ENCODE measurements at regions not wholly inside any gene's neighbourhood (a gene's known extent, or its start where the extent isn't known, plus 50 kb on each side); places are given as distances from the start of the nearest gene placed in this dataset.

DNA sequence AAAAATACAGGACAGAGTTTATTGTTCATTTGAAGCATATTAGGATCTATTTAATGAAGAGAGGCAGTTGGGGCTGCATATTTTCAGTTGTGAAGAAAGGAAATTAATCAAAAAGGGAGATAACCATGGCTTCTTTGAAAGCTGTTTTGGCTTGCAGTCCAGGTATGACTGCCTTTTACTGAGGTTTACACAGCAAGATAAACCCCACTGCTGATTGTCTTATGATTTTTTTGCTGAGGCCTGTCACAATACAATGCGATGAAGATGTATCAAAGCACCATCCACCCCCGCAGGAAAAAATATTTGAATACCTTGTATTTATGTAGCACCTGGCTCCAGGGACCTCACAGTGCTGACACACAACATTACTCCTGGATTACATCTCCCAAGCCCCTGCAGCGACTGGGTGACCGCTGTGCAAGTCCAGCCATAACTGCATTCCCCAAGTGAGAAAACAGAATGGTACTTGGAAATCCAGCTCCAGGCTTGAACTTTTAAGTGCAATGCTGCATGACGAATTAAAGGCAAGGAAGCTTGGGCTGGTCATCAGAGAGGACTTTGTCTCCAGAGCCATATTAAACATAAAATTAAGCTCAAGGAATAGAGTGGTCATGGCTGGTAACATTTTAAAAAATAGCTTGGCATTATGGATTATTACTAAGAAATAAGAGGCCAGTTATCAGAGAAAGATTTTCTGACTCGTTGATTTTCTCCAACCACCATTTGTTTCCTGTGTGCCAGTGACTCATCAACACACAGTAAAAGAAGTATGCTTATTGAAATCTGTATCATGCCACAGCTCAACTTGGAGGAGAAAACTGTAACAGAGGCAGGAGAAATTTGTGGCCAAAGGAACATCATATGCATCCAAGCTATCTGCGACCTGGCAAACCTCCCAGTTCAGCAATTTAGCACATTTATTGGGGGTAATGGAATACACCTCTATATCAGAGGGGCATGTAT lies 374.2 kb downstream of the MAN2A1 start:
- FAIRE-seq = no peak
- no peak for DNase-seq (ENCODE audit: insufficient read length, low spot score)

GRCh38 chr5:110064603-110065268 lies 375.0 kb downstream of the MAN2A1 start:
- no peak for FAIRE-seq
- DNase-seq (ENCODE audit: insufficient read length, low spot score) = no peak

- no peak for FAIRE-seq
These were observed 381.1 kb downstream of the MAN2A1 start for GRCh38 chr5:110070836-110071235.

GRCh38 chr5:110072651-110073050 lies 382.9 kb downstream of the MAN2A1 start:
- FAIRE-seq = no peak

More at GRCh38 chr5:110070836-110071235, 381.1 kb downstream of the MAN2A1 start:
- DNase-seq (ENCODE audit: insufficient read length, low spot score) = no peak

DNA sequence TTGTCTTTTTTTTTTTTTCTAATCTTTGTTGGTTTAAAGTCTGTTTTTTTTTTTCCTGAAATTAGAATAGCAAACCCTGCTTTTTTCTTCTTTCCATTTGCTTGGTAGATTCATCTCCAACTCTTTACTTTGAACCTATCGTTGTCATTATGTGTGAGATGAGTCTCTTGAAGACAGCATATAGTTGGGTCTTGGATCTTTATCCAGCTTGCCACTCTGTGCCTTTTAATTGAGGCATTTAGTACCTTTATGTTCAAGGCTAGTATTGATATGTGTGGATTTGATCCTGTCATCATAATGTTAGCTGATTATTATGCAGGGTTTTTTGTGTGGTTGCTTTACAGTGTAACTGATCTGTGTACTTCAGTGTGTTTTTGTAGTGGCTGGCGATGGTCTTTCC lies 383.8 kb downstream of the MAN2A1 start:
- DNase-seq (ENCODE audit: insufficient read length, low spot score) = no peak
- no peak for FAIRE-seq

More at GRCh38 chr5:110072651-110073050, 382.9 kb downstream of the MAN2A1 start:
- DNase-seq (ENCODE audit: insufficient read length, low spot score) = no peak

- no peak for FAIRE-seq
These were observed 385.9 kb downstream of the MAN2A1 start for GRCh38 chr5:110075656-110076055.

GRCh38 chr5:110077147-110077546 lies 387.4 kb downstream of the MAN2A1 start:
- DNase-seq (ENCODE audit: insufficient read length, low spot score) (no peak), FAIRE-seq (no peak)

More at GRCh38 chr5:110075656-110076055, 385.9 kb downstream of the MAN2A1 start:
- no peak for DNase-seq (ENCODE audit: insufficient read length, low spot score)

GRCh38 chr5:110082194-110082593 lies 392.5 kb downstream of the MAN2A1 start:
- FAIRE-seq (no peak), DNase-seq (ENCODE audit: insufficient read length, low spot score) (no peak)

GRCh38 chr5:110082863-110083262 lies 393.1 kb downstream of the MAN2A1 start:
- FAIRE-seq = no peak

DNA sequence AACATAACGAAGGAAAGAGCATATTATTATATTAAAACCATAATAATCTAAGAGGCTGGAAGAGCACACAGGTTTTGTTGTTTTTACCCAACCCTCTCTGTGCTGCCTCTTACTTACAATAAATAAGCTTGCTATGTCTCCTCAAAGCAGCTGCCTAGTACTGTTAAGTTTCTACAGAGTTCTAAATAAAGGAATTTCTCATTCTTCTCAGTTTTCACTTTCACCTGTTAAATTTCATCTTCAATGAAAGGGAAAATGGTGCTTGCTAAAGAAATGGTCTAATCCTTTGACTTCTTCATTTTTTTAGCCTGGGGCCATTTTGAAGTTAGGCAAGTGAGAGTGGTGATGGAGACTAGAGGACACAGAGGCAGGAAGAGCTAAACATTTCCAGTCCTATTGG lies 396.1 kb downstream of the MAN2A1 start:
- FAIRE-seq (no peak), DNase-seq (ENCODE audit: insufficient read length, low spot score) (no peak)

More at GRCh38 chr5:110082863-110083262, 393.1 kb downstream of the MAN2A1 start:
- DNase-seq (ENCODE audit: insufficient read length, low spot score) = no peak

GRCh38 chr5:110086658-110087388 lies 397.1 kb downstream of the MAN2A1 start:
- FAIRE-seq (no peak), DNase-seq (ENCODE audit: insufficient read length, low spot score) (no peak)

GRCh38 chr5:110087829-110088228 lies 398.1 kb downstream of the MAN2A1 start:
- DNase-seq (ENCODE audit: insufficient read length, low spot score) (no peak), FAIRE-seq (no peak)

- no peak for DNase-seq (ENCODE audit: insufficient read length, low spot score)
- no peak for FAIRE-seq
These were observed 399.1 kb downstream of the MAN2A1 start for GRCh38 chr5:110088676-110089436.

DNA sequence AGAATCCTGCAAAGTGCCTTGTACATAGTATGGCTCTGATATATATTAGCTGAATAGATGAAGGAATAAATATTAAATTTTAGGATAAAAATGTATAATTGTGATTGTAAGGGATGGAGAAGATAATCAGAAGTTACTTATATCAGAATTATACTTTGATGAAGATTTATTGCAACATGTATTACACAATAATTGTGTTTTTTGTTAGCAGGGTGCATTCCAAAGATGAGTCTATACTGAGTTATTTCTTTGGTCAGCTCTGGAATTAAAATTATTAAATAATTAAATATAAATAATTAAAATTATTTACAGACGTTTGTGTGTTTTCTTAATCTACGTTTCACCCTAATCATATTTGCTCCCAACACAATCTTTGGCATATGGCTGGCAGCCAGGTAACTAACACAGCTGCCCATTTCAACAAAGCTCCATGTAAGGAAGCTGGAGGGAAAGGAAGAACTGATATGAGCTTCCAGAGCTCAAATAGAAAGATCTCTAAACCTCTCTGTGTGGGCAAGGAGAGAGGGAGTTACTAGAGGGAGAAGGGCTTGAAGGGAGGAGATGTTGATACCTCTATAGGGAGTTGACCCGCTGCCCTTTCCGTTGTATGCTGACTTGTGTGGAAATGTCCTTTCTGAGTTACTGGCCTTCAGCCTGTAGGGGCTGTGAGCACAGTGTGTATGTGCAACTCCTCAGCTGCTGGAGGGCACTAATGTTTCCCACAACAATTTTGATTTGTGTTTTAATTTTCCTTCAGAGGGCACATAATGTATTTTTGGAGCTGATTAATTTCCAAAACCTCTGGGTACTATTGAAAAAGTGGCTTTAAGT lies 403.4 kb downstream of the MAN2A1 start:
- FAIRE-seq (no peak), DNase-seq (ENCODE audit: insufficient read length, low spot score) (no peak)

GRCh38 chr5:110094109-110094508 lies 404.4 kb downstream of the MAN2A1 start:
- DNase-seq (ENCODE audit: insufficient read length, low spot score) (no peak), FAIRE-seq (no peak)

- DNase-seq (ENCODE audit: insufficient read length, low spot score) (no peak), FAIRE-seq (no peak)
These were observed 404.8 kb downstream of the MAN2A1 start for GRCh38 chr5:110094548-110094947.

DNA sequence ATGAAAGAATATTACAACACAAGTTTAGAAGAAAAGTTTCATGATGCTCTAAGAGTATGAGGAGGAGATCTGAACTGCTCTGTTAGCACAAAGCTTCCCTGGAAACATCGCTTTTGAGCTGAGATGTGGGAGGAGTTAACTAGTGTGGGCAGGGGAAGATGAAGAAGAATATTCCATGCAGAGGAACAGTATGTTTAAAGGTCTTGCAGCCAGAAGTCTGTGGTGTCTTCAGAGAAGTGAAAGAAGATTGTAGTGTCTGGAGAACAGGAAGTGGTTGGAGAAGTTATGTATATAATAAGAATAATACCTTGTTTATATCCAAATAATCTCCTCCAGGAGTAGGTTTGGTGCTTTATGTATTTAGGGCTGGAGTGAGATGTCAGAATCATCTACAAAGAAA lies 406.7 kb downstream of the MAN2A1 start:
- DNase-seq (ENCODE audit: insufficient read length, low spot score) (no peak), FAIRE-seq (no peak)

GRCh38 chr5:110099572-110099971 lies 409.8 kb downstream of the MAN2A1 start:
- FAIRE-seq (no peak), DNase-seq (ENCODE audit: insufficient read length, low spot score) (no peak)

GRCh38 chr5:110103081-110103480 lies 413.4 kb downstream of the MAN2A1 start:
- no peak for FAIRE-seq
- no peak for DNase-seq (ENCODE audit: insufficient read length, low spot score)

Measured in HTR-8/SVneo (cell line).